HepG2 (cell line): ENCODE measurements at regions not wholly inside any gene's neighbourhood (a gene's known extent, or its start where the extent isn't known, plus 50 kb on each side); places are given as distances from the start of the nearest gene placed in this dataset.

Source experiments
- ATAC-seq: fragments of 200-7000 bp; cut with Tn5 transposase; 3 replicates; pipeline ENCODE4 v1.9.1; 2020; ENCODE audit warnings: mild to moderate bottlenecking, moderate library complexity
- BruUV-seq: library from RNA; stranded (reverse); fragments of 400-500 nt; replicated peaks from 2 replicates; lab custom pipeline; 2021; lab: Mats Ljungman, UMichigan
- CTCF ChIA-PET: fragments of 300-600 bp; formaldehyde crosslinking; extraction: SDS; loops from one replicate; lab custom pipeline; 2021; ENCODE audit warnings: low total read pairs, inconsistent platforms, low intra/inter-chr PET ratio; lab: Yijun Ruan, JAX
- POLR2A ChIA-PET: fragments of 350-600 bp; sonication (Branson Sonifier 250); formaldehyde crosslinking; loops from one replicate; lab custom pipeline; 2020; ENCODE audit warnings: antibody characterized with exemption, inconsistent platforms; lab: Yijun Ruan, JAX
- DNase-seq: peaks from one replicate; pipeline ENCODE4 v3.0.0-alpha.2; 2015; ENCODE audit warnings: low spot score
- FAIRE-seq: peaks from 3 replicates; lab custom pipeline; 2011; peaks lifted over from hg19 to GRCh38; lab: Jason Lieb, UNC
- H2AFZ ChIP-seq: one replicate; pipeline ENCODE4 v1.6.1; 2011; ENCODE audit warnings: low read length, inconsistent platforms
- H3K27ac ChIP-seq: fragments of 300-600 bp; 3 replicates; pipeline ENCODE4 v1.8.0; 2011; ENCODE audit warnings: mixed run types, mild to moderate bottlenecking, mixed read lengths, low read length, inconsistent platforms; ENCODE audit not compliant: insufficient read depth; ENCODE audit errors: extremely low read length
- H3K27me3 ChIP-seq, 2 experiments: fragments of 200-600 bp in 1 of 2; 2 replicates in 1 of 2; 3 replicates in 1 of 2; pipeline versions ENCODE4 v1.6.0 to v1.8.0; 2011; ENCODE audit warnings: low read length in 2 of 2, mild to moderate bottlenecking in 2 of 2, moderate library complexity in 2 of 2, inconsistent platforms in 1 of 2; ENCODE audit not compliant: insufficient read depth in 2 of 2, control insufficient read depth in 1 of 2
- H3K36me3 ChIP-seq, 2 experiments: fragments of 200-600 bp in 1 of 2; replicated peaks in 1 of 2; 2 replicates in 1 of 2; 3 replicates in 1 of 2; pipeline versions ENCODE4 v1.5.1 to v1.8.0; 2011; ENCODE audit warnings: low read length in 2 of 2, inconsistent platforms in 1 of 2; ENCODE audit not compliant: insufficient read depth in 2 of 2, control insufficient read depth in 1 of 2
- H3K4me1 ChIP-seq: 2 replicates; pipeline ENCODE4 v1.5.1; 2012; ENCODE audit warnings: low read length, inconsistent platforms; ENCODE audit not compliant: insufficient read depth
- H3K4me2 ChIP-seq: 2 replicates; pipeline ENCODE4 v1.6.0; 2011; ENCODE audit warnings: low read depth, low read length, inconsistent platforms
- H3K4me3 ChIP-seq, 3 experiments: fragments of 200-600 bp in 1 of 3; sonication (generic), shearing (Covaris generic) in 1 of 3; replicated peaks in 1 of 3; 2 replicates each; pipeline ENCODE4 v1.5.1; 2011 to 2016; ENCODE audit warnings: low read length in 3 of 3, inconsistent platforms in 2 of 3, low read depth in 2 of 3, mild to moderate bottlenecking in 2 of 3, control low read depth in 1 of 3, mixed read lengths in 1 of 3; ENCODE audit not compliant: insufficient read depth in 1 of 3
- H3K79me2 ChIP-seq: one replicate; pipeline ENCODE4 v1.6.1; 2011; ENCODE audit warnings: low read length, inconsistent platforms; ENCODE audit not compliant: insufficient read depth
- H3K9ac ChIP-seq: 2 replicates; pipeline ENCODE4 v1.6.0; 2011; ENCODE audit warnings: mild to moderate bottlenecking, low read depth, low read length, inconsistent platforms; ENCODE audit not compliant: insufficient read depth
- H3K9me3 ChIP-seq: 2 replicates; pipeline ENCODE4 v1.5.1; 2012; ENCODE audit warnings: mild to moderate bottlenecking, low read length
- H4K20me1 ChIP-seq: 2 replicates; pipeline ENCODE4 v1.6.0; 2011; ENCODE audit warnings: inconsistent platforms, mild to moderate bottlenecking, low read length, moderate library complexity; ENCODE audit not compliant: insufficient read depth
- ARNTL ChIP-seq: sonication (generic); formaldehyde crosslinking; IDR thresholded peaks from 2 replicates; pipeline ENCODE4 v1.4.0; 2020; ENCODE audit warnings: mild to moderate bottlenecking, missing genetic modification reagents
- HNF4A ChIP-seq: sonication (generic); formaldehyde crosslinking; IDR thresholded peaks from 2 replicates; pipeline ENCODE4 v1.4.0; 2020; ENCODE audit warnings: missing genetic modification reagents
- IRF9 ChIP-seq: sonication (generic); formaldehyde crosslinking; IDR thresholded peaks from 2 replicates; pipeline ENCODE4 v1.8.0; 2022; ENCODE audit warnings: missing genetic modification reagents, mild to moderate bottlenecking, borderline replicate concordance
- KDM2A ChIP-seq: sonication (generic); formaldehyde crosslinking; IDR thresholded peaks from 2 replicates; pipeline ENCODE4 v1.4.0; 2020; ENCODE audit warnings: low read depth, missing genetic modification reagents, borderline replicate concordance
- KDM6A ChIP-seq: IDR thresholded peaks from 2 replicates; pipeline ENCODE4 v1.6.1; 2016; ENCODE audit warnings: low read depth
- MLLT10 ChIP-seq: sonication (generic); formaldehyde crosslinking; IDR thresholded peaks from 2 replicates; pipeline ENCODE4 v1.4.0; 2020; ENCODE audit warnings: missing genetic modification reagents
- NFE2L2 ChIP-seq: fragments of 150-350 bp; IDR thresholded peaks from 2 replicates; pipeline ENCODE4 v1.6.1; 2014; ENCODE audit warnings: low read length
- SIX1 ChIP-seq: sonication (generic); formaldehyde crosslinking; IDR thresholded peaks from 2 replicates; pipeline ENCODE4 v1.4.0; 2020; ENCODE audit warnings: missing genetic modification reagents, borderline replicate concordance
- SYNCRIP ChIP-seq: fragments of 200-400 bp; formaldehyde crosslinking; IDR thresholded peaks from 2 replicates; pipeline ENCODE4 v1.6.1; 2018; ENCODE audit warnings: mild to moderate bottlenecking, low read depth, low read length; ENCODE audit not compliant: insufficient read depth
- TRAFD1 ChIP-seq: sonication (generic); formaldehyde crosslinking; IDR thresholded peaks from 2 replicates; pipeline ENCODE4 v1.5.1; 2020; ENCODE audit warnings: missing genetic modification reagents, mild to moderate bottlenecking, borderline replicate concordance
- ZNF280B ChIP-seq: sonication (generic); formaldehyde crosslinking; IDR thresholded peaks from 2 replicates; pipeline ENCODE4 v1.5.0; 2020; ENCODE audit warnings: missing genetic modification reagents, mild to moderate bottlenecking, borderline replicate concordance
- ZNF710 ChIP-seq: sonication (generic); formaldehyde crosslinking; IDR thresholded peaks from 2 replicates; pipeline ENCODE4 v1.5.0; 2020; ENCODE audit warnings: mild to moderate bottlenecking, missing genetic modification reagents, borderline replicate concordance
- ZNF776 ChIP-seq: sonication (generic); formaldehyde crosslinking; IDR thresholded peaks from 2 replicates; pipeline ENCODE4 v1.4.0; 2020; ENCODE audit warnings: mild to moderate bottlenecking, missing genetic modification reagents
- WGBS: methylation state at CpG from one replicate; pipeline ENCODE4 v1.1.6; 2017; ENCODE audit warnings: low lambda C conversion rate; 5-methylcytosine and 5-hydroxymethylcytosine counted together
- in situ Hi-C: cut with HindIII; loops from 2 replicates; pipeline ENCODE4 v1.10.0; 2017; ENCODE audit warnings: low pct_unique_long_range_greater_than_20kb; ENCODE audit not compliant: extremely low pct_ligation_motif_present
- intact Hi-C: fragments of 100-400 bp; cut with micrococcal nuclease; formaldehyde crosslinking; loops from one replicate; pipeline ENCODE4 v1.10.0; 2022; ENCODE audit not compliant: unreplicated experiment

- Histone ChIP-seq H3K9me3 (no peaks in the 10 kb centered on the region), H3K4me2 (no peak overlapping the region), H2AFZ (no peak overlapping the region), H3K79me2 (no peaks in the 10 kb centered on the region), H4K20me1 (no peaks in the 10 kb centered on the region), H3K4me3 (no peak overlapping the region), H3K27me3 (no peaks in the 10 kb centered on the region), H3K4me1 (no peaks in the 10 kb centered on the region), H3K36me3 (no peaks in the 10 kb centered on the region), H3K27ac (no peak overlapping the region), H3K9ac (no peak overlapping the region)
- in situ Hi-C loops (no loop called here), intact Hi-C loops (no loop called here)
- no TSS peak for BruUV-seq
- FAIRE-seq (no peak), ATAC-seq (no peak), DNase-seq (no peak)
- WGBS: 0% methylated on average over 2 of the region's 2 CpGs
- ChIA-PET POLR2A (no interaction called here), CTCF (no interaction called here)
- no peak for TF ChIP-seq ZNF776 (CRISPR knock-in tag)
- no peak for TF ChIP-seq HNF4A (CRISPR knock-in tag)
- no peak for TF ChIP-seq SYNCRIP
- TF ChIP-seq ZNF710: no peak
- TF ChIP-seq ARNTL (CRISPR knock-in tag): no peak
- TF ChIP-seq IRF9 (CRISPR knock-in tag): no peak
- TF ChIP-seq SIX1 (CRISPR knock-in tag): no peak
- no peak for TF ChIP-seq ZNF280B
- TF ChIP-seq KDM6A: no peak
- TF ChIP-seq KDM2A: no peak
- TF ChIP-seq TRAFD1 (CRISPR knock-in tag): no peak
- no peak for TF ChIP-seq MLLT10 (CRISPR knock-in tag)
- no peak for TF ChIP-seq NFE2L2
These were observed 188.4 kb downstream of the KCNS3 start for GRCh38 chr2:18066894-18067293.
